ENCODE measurements at regions not wholly inside any gene's neighbourhood (a gene's known extent, or its start where the extent isn't known, plus 50 kb on each side); places are given as distances from the start of the nearest gene placed in this dataset.
"Not testable (repeated sequence)": the region's sequence is repeated elsewhere in the genome, so short reads cannot be mapped to it uniquely, and the experiment has no call there.

- FAIRE-seq: no peak
Observed at GRCh38 chr5:13081116-13081515, 863.4 kb downstream of the DNAH5 start.

GRCh38 chr5:13072936-13073335 is 871.6 kb downstream of the DNAH5 start:
- not testable (repeated sequence) for DNase-seq (ENCODE audit: insufficient read length, low spot score); FAIRE-seq

More at GRCh38 chr5:13081116-13081515, 863.4 kb downstream of the DNAH5 start:
- DNase-seq (ENCODE audit: insufficient read length, low spot score): no peak
- TF ChIP-seq CTCF (IDR thresholded peaks at IDR 0.05; ENCODE audit: insufficient read depth, missing control alignments): no peak

- DNase-seq (ENCODE audit: insufficient read length, low spot score): no peak
- FAIRE-seq: no peak
- TF ChIP-seq CTCF (IDR thresholded peaks at IDR 0.05; ENCODE audit: insufficient read depth, missing control alignments): no peak
Observed at GRCh38 chr5:13063088-13063487, 881.4 kb downstream of the DNAH5 start.

- FAIRE-seq: no peak
- TF ChIP-seq CTCF (IDR thresholded peaks at IDR 0.05; ENCODE audit: insufficient read depth, missing control alignments): no peak
- no peak for DNase-seq (ENCODE audit: insufficient read length, low spot score)
Observed at GRCh38 chr5:13045897-13046551, 898.5 kb downstream of the DNAH5 start.

GRCh38 chr5:13034061-13034460 is 910.4 kb downstream of the DNAH5 start:
- FAIRE-seq: no peak
- TF ChIP-seq CTCF (IDR thresholded peaks at IDR 0.05; ENCODE audit: insufficient read depth, missing control alignments): no peak
- no peak for DNase-seq (ENCODE audit: insufficient read length, low spot score)

GRCh38 chr5:13029211-13029610 is 915.3 kb downstream of the DNAH5 start:
- no peak for TF ChIP-seq CTCF (IDR thresholded peaks at IDR 0.05; ENCODE audit: insufficient read depth, missing control alignments)
- DNase-seq (ENCODE audit: insufficient read length, low spot score) (no peak), FAIRE-seq (no peak)

- no peak for TF ChIP-seq CTCF (IDR thresholded peaks at IDR 0.05; ENCODE audit: insufficient read depth, missing control alignments)
- FAIRE-seq (no peak), DNase-seq (ENCODE audit: insufficient read length, low spot score) (no peak)
Observed at GRCh38 chr5:13027874-13028273, 916.6 kb downstream of the DNAH5 start.

- no peak for FAIRE-seq
- TF ChIP-seq CTCF (IDR thresholded peaks at IDR 0.05; ENCODE audit: insufficient read depth, missing control alignments): no peak
- no peak for DNase-seq (ENCODE audit: insufficient read length, low spot score)
Observed at GRCh38 chr5:13019729-13020128, 924.8 kb downstream of the DNAH5 start.
